Hepatocyte (in vitro differentiated cells): ENCODE measurements at regions not wholly inside any gene's neighbourhood (a gene's known extent, or its start where the extent isn't known, plus 50 kb on each side); places are given as distances from the start of the nearest gene placed in this dataset.
"Not testable (repeated sequence)": the region's sequence is repeated elsewhere in the genome, so short reads cannot be mapped to it uniquely, and the experiment has no call there.

ENCODE experiments used
- DNase-seq: peaks from one replicate; pipeline ENCODE4 v3.0.0-alpha.2; 2016; ENCODE audit warnings: low spot score
- H2AFZ ChIP-seq: fragments of 200-600 bp; sonication (generic); 2 replicates; pipeline ENCODE4 v1.6.0; 2016; ENCODE audit warnings: antibody characterized with exemption, mild to moderate bottlenecking
- H3K27ac ChIP-seq: fragments of 200-600 bp; sonication (generic); 2 replicates; pipeline ENCODE4 v1.5.1; 2016; ENCODE audit warnings: mild to moderate bottlenecking
- H3K27me3 ChIP-seq: fragments of 200-600 bp; sonication (generic); 2 replicates; pipeline ENCODE4 v1.6.1; 2016
- H3K36me3 ChIP-seq: fragments of 200-600 bp; sonication (generic); replicated peaks from 2 replicates; pipeline ENCODE4 v1.5.1; 2016; ENCODE audit warnings: low read depth; ENCODE audit not compliant: insufficient read depth
- H3K4me1 ChIP-seq: fragments of 200-600 bp; sonication (generic); 2 replicates; pipeline ENCODE4 v1.5.1; 2016; ENCODE audit warnings: mild to moderate bottlenecking, moderate library complexity; ENCODE audit not compliant: insufficient read depth
- H3K4me2 ChIP-seq: fragments of 200-600 bp; sonication (generic); 2 replicates; pipeline ENCODE4 v1.6.0; 2016
- H3K4me3 ChIP-seq: fragments of 200-600 bp; sonication (generic); 2 replicates; pipeline ENCODE4 v1.5.1; 2016; ENCODE audit warnings: mild to moderate bottlenecking
- H3K79me2 ChIP-seq: fragments of 200-600 bp; sonication (generic); 2 replicates; pipeline ENCODE4 v1.6.0; 2017; ENCODE audit warnings: mild to moderate bottlenecking
- H3K9me2 ChIP-seq: fragments of 200-600 bp; sonication (generic); replicated peaks from 2 replicates; pipeline ENCODE4 v1.6.0; 2017; ENCODE audit warnings: mild to moderate bottlenecking; ENCODE audit not compliant: insufficient read depth
- H3K9me3 ChIP-seq: fragments of 200-600 bp; sonication (generic); 2 replicates; pipeline ENCODE4 v1.5.1; 2016; ENCODE audit warnings: low read depth, mild to moderate bottlenecking
- H4K20me1 ChIP-seq: fragments of 200-600 bp; sonication (generic); 2 replicates; pipeline ENCODE4 v1.6.0; 2016; ENCODE audit warnings: mild to moderate bottlenecking; ENCODE audit not compliant: insufficient read depth, poor library complexity, severe bottlenecking
- CTCF ChIP-seq: fragments of 200-600 bp; sonication (generic); IDR thresholded peaks from 2 replicates; pipeline ENCODE4 v1.5.1; 2016; ENCODE audit warnings: antibody characterized with exemption, mild to moderate bottlenecking; ENCODE audit not compliant: poor library complexity
- EZH2 ChIP-seq: fragments of 200-600 bp; sonication (generic); IDR thresholded peaks from 2 replicates; pipeline ENCODE4 v1.6.1; 2016; ENCODE audit warnings: antibody characterized with exemption, mild to moderate bottlenecking, borderline replicate concordance
- EZH2phosphoT487 ChIP-seq: fragments of 200-600 bp; sonication (generic); IDR thresholded peaks from one replicate; pipeline ENCODE4 v1.6.1; 2018; ENCODE audit warnings: antibody characterized with exemption, mild to moderate bottlenecking, low read depth, moderate library complexity; ENCODE audit not compliant: unreplicated experiment, severe bottlenecking
- WGBS: methylation state at CpG from one replicate; pipeline ENCODE4 v1.1.6; 2016; ENCODE audit warnings: low lambda C conversion rate; ENCODE audit errors: missing lambda C conversion rate; 5-methylcytosine and 5-hydroxymethylcytosine counted together

- H3K27me3 ChIP-seq: no peaks in the 10 kb centered on the region
- 88% methylated on average over 3 of the region's 3 CpGs for WGBS
- no peak overlapping the region for H3K4me2 ChIP-seq
- no peak overlapping the region for H2AFZ ChIP-seq
- peaks cover 8% of the 10 kb centered on the region for H3K4me1 ChIP-seq
- H3K36me3 ChIP-seq: no peaks in the 10 kb centered on the region
- H3K27ac ChIP-seq: no peak overlapping the region
- H3K79me2 ChIP-seq: no peaks in the 10 kb centered on the region
- no peaks in the 10 kb centered on the region for H4K20me1 ChIP-seq
- no peaks in the 10 kb centered on the region for H3K9me2 ChIP-seq
- no peak overlapping the region for H3K4me3 ChIP-seq
- no peak for TF ChIP-seq CTCF
- no peak for TF ChIP-seq EZH2
- TF ChIP-seq EZH2phosphoT487: no peak
- no peak for DNase-seq
- no peaks in the 10 kb centered on the region for H3K9me3 ChIP-seq
These were observed 420.9 kb upstream of the CAMK1G start for GRCh38 chr1:209162651-209163050.

- no peak overlapping the region for H3K4me3 ChIP-seq
- no peak overlapping the region for H2AFZ ChIP-seq
- H3K9me2 ChIP-seq: no peaks in the 10 kb centered on the region
- H3K79me2 ChIP-seq: no peaks in the 10 kb centered on the region
- no peak for TF ChIP-seq CTCF
- H3K9me3 ChIP-seq: no peaks in the 10 kb centered on the region
- H3K4me2 ChIP-seq: no peak overlapping the region
- H3K4me1 ChIP-seq: no peaks in the 10 kb centered on the region
- H3K27ac ChIP-seq: no peak overlapping the region
- no peaks in the 10 kb centered on the region for H3K36me3 ChIP-seq
- H4K20me1 ChIP-seq: no peaks in the 10 kb centered on the region
- DNase-seq: no peak
- H3K27me3 ChIP-seq: no peaks in the 10 kb centered on the region
These were observed 415.3 kb upstream of the CAMK1G start for GRCh38 chr1:209168204-209168603.

- H3K4me3 ChIP-seq: no peak overlapping the region
- DNase-seq: no peak
- no peaks in the 10 kb centered on the region for H3K27me3 ChIP-seq
- H3K9me2 ChIP-seq: no peaks in the 10 kb centered on the region
- no peaks in the 10 kb centered on the region for H3K79me2 ChIP-seq
- H3K4me1 ChIP-seq: no peaks in the 10 kb centered on the region
- H3K4me2 ChIP-seq: no peak overlapping the region
- H3K27ac ChIP-seq: no peak overlapping the region
- no peak overlapping the region for H2AFZ ChIP-seq
- WGBS: 0% methylated on average over 1 of the region's 1 CpG
- H3K36me3 ChIP-seq: no peaks in the 10 kb centered on the region
- TF ChIP-seq EZH2: no peak
- TF ChIP-seq CTCF: no peak
- no peak for TF ChIP-seq EZH2phosphoT487
- no peaks in the 10 kb centered on the region for H4K20me1 ChIP-seq
- no peaks in the 10 kb centered on the region for H3K9me3 ChIP-seq
These were observed 412.4 kb upstream of the CAMK1G start for GRCh38 chr1:209171151-209171550.

- Histone ChIP-seq H3K9me3 (no peaks in the 10 kb centered on the region), H2AFZ (no peak overlapping the region), H3K79me2 (no peaks in the 10 kb centered on the region), H3K36me3 (no peaks in the 10 kb centered on the region), H3K4me1 (no peaks in the 10 kb centered on the region), H3K4me3 (no peak overlapping the region), H3K27me3 (no peaks in the 10 kb centered on the region), H4K20me1 (no peaks in the 10 kb centered on the region), H3K9me2 (no peaks in the 10 kb centered on the region), H3K27ac (no peak overlapping the region), H3K4me2 (no peak overlapping the region)
- WGBS: 87% methylated on average over 4 of the region's 4 CpGs
- no peak for DNase-seq
- no peak for TF ChIP-seq CTCF
- no peak for TF ChIP-seq EZH2phosphoT487
- no peak for TF ChIP-seq EZH2
These were observed 411.2 kb upstream of the CAMK1G start for GRCh38 chr1:209172286-209172685.

GRCh38 chr1:209172792-209173542 is 410.5 kb upstream of the CAMK1G start:
- H3K4me3 ChIP-seq, H3K4me2 ChIP-seq, H3K9me3 ChIP-seq, DNase-seq, H4K20me1 ChIP-seq, H3K9me2 ChIP-seq, H3K27me3 ChIP-seq, H2AFZ ChIP-seq, H3K79me2 ChIP-seq, H3K36me3 ChIP-seq, H3K4me1 ChIP-seq, H3K27ac ChIP-seq: not testable (repeated sequence)
- 93% methylated on average over 30 of the region's 31 CpGs for WGBS
